Ishikawa (cell line): ENCODE measurements at regions not wholly inside any gene's neighbourhood (a gene's known extent, or its start where the extent isn't known, plus 50 kb on each side); places are given as distances from the start of the nearest gene placed in this dataset.

Experiments used
- CREB1 ChIP-seq: IDR thresholded peaks from 2 replicates; pipeline ENCODE4 v1.6.1; 2012; ENCODE audit warnings: low read depth
- EP300 ChIP-seq: IDR thresholded peaks from 2 replicates; pipeline ENCODE4 v1.6.1; 2012; ENCODE audit warnings: borderline replicate concordance
- RAD21 ChIP-seq: IDR thresholded peaks from 2 replicates; pipeline ENCODE4 v1.6.1; 2012; ENCODE audit warnings: low read depth
- TAF1 ChIP-seq: IDR thresholded peaks from 2 replicates; pipeline ENCODE4 v1.6.1; 2012; ENCODE audit warnings: low read depth, mild to moderate bottlenecking
- TF ChIP-seq, protein P1 (sequence below): IDR thresholded peaks from 2 replicates; pipeline ENCODE4 v1.6.1; 2012

GRCh38 chr12:108409481-108409880 lies 70.4 kb upstream of the CMKLR1 start:
- TF ChIP-seq, protein P1, sequence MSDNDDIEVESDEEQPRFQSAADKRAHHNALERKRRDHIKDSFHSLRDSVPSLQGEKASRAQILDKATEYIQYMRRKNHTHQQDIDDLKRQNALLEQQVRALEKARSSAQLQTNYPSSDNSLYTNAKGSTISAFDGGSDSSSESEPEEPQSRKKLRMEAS, result no peak
- TF ChIP-seq RAD21 (no peak), CREB1 (no peak), EP300 (no peak), TAF1 (no peak)
